ENCODE measurements at regions not wholly inside any gene's neighbourhood (a gene's known extent, or its start where the extent isn't known, plus 50 kb on each side); places are given as distances from the start of the nearest gene placed in this dataset.

GRCh38 chr22:47230741-47231140 lies 468.3 kb downstream of the TBC1D22A start:
- ATAC-seq, result no peak
- TF ChIP-seq ZNF8 (CRISPR knock-in tag; IDR thresholded peaks at IDR 0.05), result no peak
- no peak for TF ChIP-seq ESRRG (CRISPR knock-in tag; IDR thresholded peaks at IDR 0.05)
- no peak for TF ChIP-seq RARB (CRISPR knock-in tag; IDR thresholded peaks at IDR 0.05)

- TF ChIP-seq SNAI2 (CRISPR knock-in tag; IDR thresholded peaks at IDR 0.05) (no peak), POU6F1 (CRISPR knock-in tag; IDR thresholded peaks at IDR 0.05; ENCODE audit: borderline replicate concordance, low read depth) (no peak), ZNF70 (CRISPR knock-in tag; IDR thresholded peaks at IDR 0.05) (no peak), ISL1 (CRISPR knock-in tag; IDR thresholded peaks at IDR 0.05) (no peak), PPARA (CRISPR knock-in tag; IDR thresholded peaks at IDR 0.05; ENCODE audit: borderline replicate concordance) (no peak)
- ATAC-seq, result no peak
These were observed 467.8 kb downstream of the TBC1D22A start for GRCh38 chr22:47230251-47230650.

GRCh38 chr22:47228767-47229166 lies 466.3 kb downstream of the TBC1D22A start:
- no peak for ATAC-seq
- TF ChIP-seq ZNF565 (CRISPR knock-in tag; conservative IDR thresholded peaks at IDR 0.05; ENCODE audit: low read depth), result no peak
- TF ChIP-seq ESRRG (CRISPR knock-in tag; IDR thresholded peaks at IDR 0.05), result no peak
- no peak for TF ChIP-seq ZC3H10 (CRISPR knock-in tag; IDR thresholded peaks at IDR 0.05)
- no peak for TF ChIP-seq ZNF8 (CRISPR knock-in tag; IDR thresholded peaks at IDR 0.05)
- TF ChIP-seq TOX (CRISPR knock-in tag; IDR thresholded peaks at IDR 0.05; ENCODE audit: borderline replicate concordance), result no peak
- TF ChIP-seq ISL1 (CRISPR knock-in tag; IDR thresholded peaks at IDR 0.05), result no peak
- TF ChIP-seq CSRNP3 (CRISPR knock-in tag; IDR thresholded peaks at IDR 0.05), result no peak
- TF ChIP-seq RARB (CRISPR knock-in tag; IDR thresholded peaks at IDR 0.05), result no peak
- no peak for TF ChIP-seq OSR1 (CRISPR knock-in tag; IDR thresholded peaks at IDR 0.05)
- TF ChIP-seq ARNTL (CRISPR knock-in tag; IDR thresholded peaks at IDR 0.05; ENCODE audit: borderline replicate concordance, low read depth), result no peak
- TF ChIP-seq ZFP3 (CRISPR knock-in tag; IDR thresholded peaks at IDR 0.05), result no peak
- no peak for TF ChIP-seq CSDC2 (CRISPR knock-in tag; IDR thresholded peaks at IDR 0.05)
- no peak for TF ChIP-seq GLIS3 (CRISPR knock-in tag; IDR thresholded peaks at IDR 0.05)
- TF ChIP-seq PPARA (CRISPR knock-in tag; IDR thresholded peaks at IDR 0.05; ENCODE audit: borderline replicate concordance), result no peak
- TF ChIP-seq CREB5 (CRISPR knock-in tag; IDR thresholded peaks at IDR 0.05; ENCODE audit: low read depth), result no peak
- TF ChIP-seq BACH2 (CRISPR knock-in tag; IDR thresholded peaks at IDR 0.05; ENCODE audit: borderline replicate concordance), result no peak
- TF ChIP-seq TSHZ2 (CRISPR knock-in tag; IDR thresholded peaks at IDR 0.05), result no peak

- ATAC-seq, result no peak
- no peak for TF ChIP-seq BACH2 (CRISPR knock-in tag; IDR thresholded peaks at IDR 0.05; ENCODE audit: borderline replicate concordance)
- no peak for TF ChIP-seq ZNF565 (CRISPR knock-in tag; conservative IDR thresholded peaks at IDR 0.05; ENCODE audit: low read depth)
- TF ChIP-seq POU6F1 (CRISPR knock-in tag; IDR thresholded peaks at IDR 0.05; ENCODE audit: borderline replicate concordance, low read depth), result no peak
- no peak for TF ChIP-seq OSR1 (CRISPR knock-in tag; IDR thresholded peaks at IDR 0.05)
- no peak for TF ChIP-seq ZNF8 (CRISPR knock-in tag; IDR thresholded peaks at IDR 0.05)
- no peak for TF ChIP-seq CSDC2 (CRISPR knock-in tag; IDR thresholded peaks at IDR 0.05)
- no peak for TF ChIP-seq TCF4 (CRISPR knock-in tag; IDR thresholded peaks at IDR 0.05; ENCODE audit: borderline replicate concordance)
- no peak for TF ChIP-seq TOX (CRISPR knock-in tag; IDR thresholded peaks at IDR 0.05; ENCODE audit: borderline replicate concordance)
- no peak for TF ChIP-seq ZC3H10 (CRISPR knock-in tag; IDR thresholded peaks at IDR 0.05)
- TF ChIP-seq RARB (CRISPR knock-in tag; IDR thresholded peaks at IDR 0.05), result no peak
- no peak for TF ChIP-seq TSHZ2 (CRISPR knock-in tag; IDR thresholded peaks at IDR 0.05)
These were observed 463.6 kb downstream of the TBC1D22A start for GRCh38 chr22:47225931-47226633.

All from SK-N-SH treated with all-trans-retinoic acid at 6 μM for 48 hours (cell line).